ENCODE measurements at regions not wholly inside any gene's neighbourhood (a gene's known extent, or its start where the extent isn't known, plus 50 kb on each side); places are given as distances from the start of the nearest gene placed in this dataset.
A peak's percentile ranks its signal among the peaks of the same experiment; 100 is the strongest.

DNA sequence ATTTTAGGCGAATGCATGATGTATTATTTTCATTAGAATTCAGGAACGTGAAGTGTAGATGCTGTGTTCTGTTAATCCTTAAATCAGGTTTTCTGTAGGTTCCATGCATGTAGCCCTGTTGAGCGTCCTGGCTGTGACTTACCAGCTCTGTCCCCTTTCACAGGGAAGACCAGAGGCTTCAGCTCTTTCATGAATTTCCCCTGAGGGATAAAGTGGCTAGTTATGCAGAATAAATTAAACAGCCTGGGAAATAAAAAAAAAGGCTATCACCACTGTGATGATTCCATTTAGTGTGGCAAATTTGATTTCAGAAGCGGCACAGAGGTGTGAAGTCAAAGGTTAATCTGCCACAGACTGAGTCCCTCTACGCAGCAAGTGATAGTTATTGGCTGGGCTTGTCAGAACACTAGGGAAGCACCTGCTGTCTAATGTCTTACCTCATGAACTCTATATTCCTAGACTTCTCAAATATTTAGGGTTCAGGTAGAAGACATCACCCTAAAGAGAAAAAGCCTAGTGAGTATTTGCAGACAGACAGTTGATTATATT lies 61.6 kb upstream of the LINC00305 start:
- DNase-seq (ENCODE audit: low read depth): no peak
- no peak for TF ChIP-seq MYC (IDR thresholded peaks at IDR 0.05; ENCODE audit: low read depth, low read length)
- TF ChIP-seq POLR2A (IDR thresholded peaks at IDR 0.05; ENCODE audit: extremely low read depth, insufficient read length): no peak
- no peak for TF ChIP-seq MAX (IDR thresholded peaks at IDR 0.05; ENCODE audit: low read depth, low read length)
- no peak for TF ChIP-seq CTCF (IDR thresholded peaks at IDR 0.05; ENCODE audit: low read depth, low read length)
- H3K4me3 ChIP-seq (ENCODE audit: low read depth, low read length): no peak overlapping the region

DNA sequence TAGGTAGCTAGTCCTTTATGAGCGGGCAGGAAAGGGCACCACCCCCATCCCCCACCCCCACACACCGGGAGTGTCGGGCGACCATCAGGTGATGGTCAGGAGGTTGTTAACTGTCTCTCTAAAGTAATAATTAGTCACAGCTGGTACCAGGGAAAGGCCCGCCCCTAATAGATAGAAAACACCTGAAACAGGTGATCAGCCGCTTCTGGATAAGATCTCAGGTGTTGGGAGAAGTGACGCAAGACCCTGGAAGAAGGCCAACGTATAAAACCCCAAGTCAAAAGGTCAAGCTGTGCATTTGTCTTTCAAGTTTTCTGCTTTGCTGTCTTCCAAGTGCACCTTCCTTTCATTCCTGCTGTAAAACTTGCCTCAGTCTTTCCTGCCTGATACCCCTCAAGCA lies 59.6 kb upstream of the LINC00305 start:
- no peak for TF ChIP-seq POLR2A (IDR thresholded peaks at IDR 0.05; ENCODE audit: extremely low read depth, insufficient read length)
- TF ChIP-seq MAX (IDR thresholded peaks at IDR 0.05; ENCODE audit: low read depth, low read length): no peak
- TF ChIP-seq MYC (IDR thresholded peaks at IDR 0.05; ENCODE audit: low read depth, low read length): no peak
- no peak for TF ChIP-seq CTCF (IDR thresholded peaks at IDR 0.05; ENCODE audit: low read depth, low read length)
- H3K4me3 ChIP-seq (ENCODE audit: low read depth, low read length): no peak overlapping the region
- DNase-seq (ENCODE audit: low read depth): no peak

DNA sequence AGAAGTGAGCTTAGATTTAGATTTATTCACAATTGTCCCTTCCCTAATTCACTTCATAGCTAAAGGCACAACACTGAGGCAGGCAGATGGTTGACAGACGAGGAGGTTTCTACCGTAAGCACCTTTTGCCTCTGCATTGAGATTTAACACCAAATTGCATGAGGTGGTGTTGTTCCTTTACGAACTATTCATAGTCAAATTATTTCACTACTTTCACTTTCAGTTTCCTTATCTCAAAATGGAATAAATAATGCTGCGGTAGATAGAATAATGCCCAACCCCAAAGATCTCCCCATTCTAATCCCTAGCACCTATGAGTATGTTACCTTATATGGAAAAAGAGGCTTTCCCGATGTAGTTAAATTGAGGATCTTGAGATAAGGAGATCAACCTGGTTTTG lies 58.9 kb upstream of the LINC00305 start:
- H3K4me3 ChIP-seq (ENCODE audit: low read depth, low read length): peak overlapping the region; percentile 9
- TF ChIP-seq CTCF (IDR thresholded peaks at IDR 0.05; ENCODE audit: low read depth, low read length) (no peak), MYC (IDR thresholded peaks at IDR 0.05; ENCODE audit: low read depth, low read length) (no peak), POLR2A (IDR thresholded peaks at IDR 0.05; ENCODE audit: extremely low read depth, insufficient read length) (no peak), MAX (IDR thresholded peaks at IDR 0.05; ENCODE audit: low read depth, low read length) (no peak)
- DNase-seq (ENCODE audit: low read depth): no peak

- no peak for DNase-seq (ENCODE audit: low read depth)
- H3K4me3 ChIP-seq (ENCODE audit: low read depth, low read length): no peak overlapping the region
- TF ChIP-seq MYC (IDR thresholded peaks at IDR 0.05; ENCODE audit: low read depth, low read length) (no peak), CTCF (IDR thresholded peaks at IDR 0.05; ENCODE audit: low read depth, low read length) (no peak), MAX (IDR thresholded peaks at IDR 0.05; ENCODE audit: low read depth, low read length) (no peak), POLR2A (IDR thresholded peaks at IDR 0.05; ENCODE audit: extremely low read depth, insufficient read length) (no peak)
Measured at GRCh38 chr18:64203295-64203694, 54.4 kb upstream of the LINC00305 start.

GRCh38 chr18:64202863-64203262 lies 54.0 kb upstream of the LINC00305 start:
- H3K4me3 ChIP-seq (ENCODE audit: low read depth, low read length): no peak overlapping the region
- no peak for TF ChIP-seq MAX (IDR thresholded peaks at IDR 0.05; ENCODE audit: low read depth, low read length)
- no peak for DNase-seq (ENCODE audit: low read depth)

DNA sequence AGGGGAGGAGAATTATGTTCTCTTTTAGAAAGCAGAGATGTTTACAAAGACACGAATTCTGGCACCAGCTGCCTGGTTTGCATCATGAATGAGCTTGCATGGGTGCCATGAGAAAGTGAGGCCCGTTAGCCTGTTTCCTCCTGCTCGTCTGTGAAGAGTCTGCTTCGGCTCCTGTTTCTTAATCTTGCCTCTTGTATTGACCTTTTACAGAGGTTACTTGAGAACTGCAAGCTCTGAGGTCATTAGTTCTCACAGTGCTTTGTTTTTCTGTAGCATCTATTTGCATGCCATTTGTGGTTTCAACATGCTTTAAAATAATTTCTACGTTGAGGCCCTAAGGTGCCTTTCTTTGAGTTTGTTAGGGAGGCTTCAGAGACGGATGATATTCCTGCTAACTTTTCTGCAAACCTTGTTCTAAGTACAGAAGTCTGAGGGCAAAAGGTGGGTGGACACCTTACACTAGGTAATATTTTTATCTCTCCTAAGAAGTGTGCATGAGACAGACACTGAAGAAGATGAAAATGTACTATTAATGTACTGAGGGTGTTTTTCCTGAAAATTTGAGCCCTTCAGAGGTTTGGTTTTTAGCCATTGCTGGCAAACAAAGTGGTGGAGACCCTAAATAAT lies 53.4 kb upstream of the LINC00305 start:
- TF ChIP-seq POLR2A (IDR thresholded peaks at IDR 0.05; ENCODE audit: extremely low read depth, insufficient read length): no peak
- no peak for TF ChIP-seq CTCF (IDR thresholded peaks at IDR 0.05; ENCODE audit: low read depth, low read length)
- no peak for TF ChIP-seq MAX (IDR thresholded peaks at IDR 0.05; ENCODE audit: low read depth, low read length)
- TF ChIP-seq MYC (IDR thresholded peaks at IDR 0.05; ENCODE audit: low read depth, low read length): no peak
- DNase-seq (ENCODE audit: low read depth): no peak
- no peak overlapping the region for H3K4me3 ChIP-seq (ENCODE audit: low read depth, low read length)
